ENCODE measurements at regions not wholly inside any gene's neighbourhood (a gene's known extent, or its start where the extent isn't known, plus 50 kb on each side); places are given as distances from the start of the nearest gene placed in this dataset.

DNA sequence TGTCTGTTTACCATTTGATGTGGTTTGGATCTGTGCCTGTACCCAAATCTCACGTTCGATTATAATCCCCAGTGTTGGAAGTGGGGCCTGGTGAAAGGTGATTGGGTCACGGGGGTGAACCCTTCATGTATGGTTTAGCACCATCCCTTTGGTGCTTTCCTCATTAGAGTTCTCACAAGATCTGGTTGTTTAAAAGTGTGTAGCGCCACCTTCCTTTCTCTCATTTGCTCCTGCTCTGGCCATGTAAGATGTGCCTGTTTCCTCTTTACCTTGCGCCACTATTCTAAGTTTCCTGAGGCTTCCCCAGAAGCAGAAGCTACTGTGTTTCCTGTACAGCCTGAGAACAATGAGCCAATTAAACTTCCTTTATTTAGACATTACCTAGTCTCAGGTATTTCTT is 610.7 kb upstream of the ADGRL3 start:
- no peaks in the 10 kb centered on the region for H3K36me3 Mint-ChIP-seq (ENCODE audit: low read depth)
- H3K27ac Mint-ChIP-seq: no peak overlapping the region
- H3K9me3 Mint-ChIP-seq: peaks cover 14% of the 10 kb centered on the region
- no peak for ATAC-seq (replicated peaks)
- H3K4me3 Mint-ChIP-seq: no peak overlapping the region
- H3K4me1 Mint-ChIP-seq: no peaks in the 10 kb centered on the region
- H3K27me3 Mint-ChIP-seq: no peaks in the 10 kb centered on the region

DNA sequence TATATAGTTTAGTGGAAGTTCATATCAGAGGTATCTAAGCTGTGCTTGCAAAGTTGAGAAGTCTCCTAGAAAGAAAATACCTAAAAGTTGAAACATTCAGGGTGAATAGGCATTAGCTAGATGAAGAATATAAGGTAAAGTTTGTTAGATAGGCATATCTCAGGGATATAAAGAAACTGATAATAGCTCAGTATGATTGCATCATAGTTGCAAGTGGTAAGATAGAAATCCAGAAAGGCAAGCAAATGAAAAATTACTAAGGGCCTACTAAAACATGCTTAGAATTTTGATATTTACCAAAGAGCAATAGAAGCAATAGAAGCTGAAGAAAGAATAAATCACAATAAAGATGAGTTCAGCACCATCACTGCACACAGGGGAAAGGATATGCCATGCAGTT is 610.0 kb upstream of the ADGRL3 start:
- Mint-ChIP-seq H3K36me3 (ENCODE audit: low read depth) (no peaks in the 10 kb centered on the region), H3K4me1 (no peaks in the 10 kb centered on the region), H3K27me3 (no peaks in the 10 kb centered on the region)

DNA sequence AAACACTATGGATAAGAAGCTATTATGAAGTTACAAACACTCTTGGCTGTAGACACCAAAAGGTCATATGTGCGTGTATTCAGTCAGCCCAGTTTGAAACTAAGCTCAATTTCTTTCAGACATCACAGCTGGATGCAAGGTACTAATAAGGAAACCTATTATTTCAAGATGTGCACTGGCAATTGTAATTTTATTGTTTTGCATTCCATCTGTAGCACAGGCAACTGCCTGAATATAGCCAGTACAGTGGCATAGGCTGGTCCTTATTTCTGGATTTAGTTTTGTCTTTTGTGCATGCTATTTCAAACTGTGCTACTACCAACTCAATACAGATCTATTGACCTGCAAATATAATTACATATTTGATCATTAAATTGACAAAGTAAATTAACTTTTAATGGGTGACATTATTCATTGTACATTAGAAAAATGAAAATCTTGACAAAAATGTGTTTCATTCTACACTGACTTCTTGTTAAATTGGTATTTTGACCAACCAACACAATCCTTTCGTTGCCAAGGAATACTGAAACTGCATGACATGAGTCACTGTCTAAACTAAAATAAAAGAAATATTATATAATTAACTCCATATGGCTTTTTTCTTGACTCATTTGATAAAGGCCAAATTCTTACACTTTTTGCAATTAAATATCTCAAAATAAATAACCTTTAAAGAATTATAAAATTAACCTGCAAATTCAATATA is 594.3 kb upstream of the ADGRL3 start:
- Mint-ChIP-seq H3K4me3 (no peak overlapping the region), H3K9me3 (peaks cover 4% of the 10 kb centered on the region), H3K4me1 (no peaks in the 10 kb centered on the region), H3K27ac (no peak overlapping the region), H3K27me3 (no peaks in the 10 kb centered on the region), H3K36me3 (ENCODE audit: low read depth) (no peaks in the 10 kb centered on the region)
- ATAC-seq (replicated peaks): no peak

More for the DNA sequence above, 610.0 kb upstream of the ADGRL3 start:
- Mint-ChIP-seq H3K9me3 (peaks cover 16% of the 10 kb centered on the region), H3K4me3 (no peak overlapping the region), H3K27ac (no peak overlapping the region)
- no peak for ATAC-seq (replicated peaks)

DNA sequence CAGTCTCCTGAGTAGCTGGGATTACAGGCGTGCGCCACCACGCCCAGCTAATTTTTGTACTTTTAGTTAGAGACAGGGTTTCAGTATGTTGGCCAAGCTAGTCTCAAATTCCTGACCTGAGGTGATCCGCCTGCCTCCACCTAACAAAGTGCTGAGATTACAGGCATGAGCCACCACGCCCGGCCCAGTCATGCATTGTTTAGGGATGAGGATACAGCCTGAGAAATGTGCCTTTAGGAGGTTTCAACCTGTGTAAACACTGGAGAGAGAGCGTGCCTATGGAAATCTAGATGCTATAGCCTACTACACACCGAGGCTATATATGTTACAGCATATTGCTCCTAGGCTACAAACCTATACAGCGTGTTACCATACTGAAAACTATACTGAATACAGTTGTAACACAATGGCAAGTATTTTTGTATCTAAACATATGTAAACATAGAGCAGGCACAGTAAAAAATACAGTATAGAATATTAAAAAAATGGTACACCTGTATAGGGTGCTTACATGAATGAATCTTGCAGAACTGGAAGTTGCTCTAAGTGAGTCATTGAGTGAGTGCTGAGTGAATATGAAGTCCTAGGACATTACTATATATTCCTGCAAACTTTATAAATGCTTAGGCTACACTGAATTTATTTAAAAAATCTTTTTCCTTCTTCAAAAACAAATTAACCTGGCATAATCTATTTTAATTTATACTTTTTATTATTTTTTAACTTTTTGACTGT is 588.2 kb upstream of the ADGRL3 start:
- Mint-ChIP-seq H3K27me3 (no peaks in the 10 kb centered on the region), H3K36me3 (ENCODE audit: low read depth) (no peaks in the 10 kb centered on the region), H3K4me3 (no peak overlapping the region), H3K4me1 (no peaks in the 10 kb centered on the region), H3K27ac (no peak overlapping the region), H3K9me3 (peaks cover 16% of the 10 kb centered on the region)
- ATAC-seq (replicated peaks): no peak

DNA sequence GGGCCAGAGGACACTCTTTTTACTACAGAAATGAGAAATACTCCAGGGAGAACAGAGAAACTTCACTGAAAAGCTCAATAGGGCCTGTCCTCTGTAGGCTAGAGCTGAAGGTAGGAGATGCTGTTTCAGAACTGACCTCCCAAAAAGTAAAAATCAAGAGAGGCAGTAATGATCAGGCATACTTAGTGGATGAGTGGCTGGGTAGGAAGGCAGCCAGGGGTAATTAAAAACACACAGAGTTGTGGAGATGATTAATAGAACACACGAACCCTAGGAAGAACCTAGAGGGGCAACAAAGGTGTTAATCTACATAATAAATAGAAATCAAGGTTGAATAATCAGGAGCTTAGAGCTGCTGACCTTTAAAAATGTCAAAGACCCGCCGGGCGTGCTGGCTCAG is 582.4 kb upstream of the ADGRL3 start:
- H3K4me1 Mint-ChIP-seq: no peaks in the 10 kb centered on the region
- peaks cover 21% of the 10 kb centered on the region for H3K9me3 Mint-ChIP-seq
- no peaks in the 10 kb centered on the region for H3K36me3 Mint-ChIP-seq (ENCODE audit: low read depth)
- no peak overlapping the region for H3K4me3 Mint-ChIP-seq
- no peaks in the 10 kb centered on the region for H3K27me3 Mint-ChIP-seq
- no peak for ATAC-seq (replicated peaks)
- H3K27ac Mint-ChIP-seq: no peak overlapping the region

DNA sequence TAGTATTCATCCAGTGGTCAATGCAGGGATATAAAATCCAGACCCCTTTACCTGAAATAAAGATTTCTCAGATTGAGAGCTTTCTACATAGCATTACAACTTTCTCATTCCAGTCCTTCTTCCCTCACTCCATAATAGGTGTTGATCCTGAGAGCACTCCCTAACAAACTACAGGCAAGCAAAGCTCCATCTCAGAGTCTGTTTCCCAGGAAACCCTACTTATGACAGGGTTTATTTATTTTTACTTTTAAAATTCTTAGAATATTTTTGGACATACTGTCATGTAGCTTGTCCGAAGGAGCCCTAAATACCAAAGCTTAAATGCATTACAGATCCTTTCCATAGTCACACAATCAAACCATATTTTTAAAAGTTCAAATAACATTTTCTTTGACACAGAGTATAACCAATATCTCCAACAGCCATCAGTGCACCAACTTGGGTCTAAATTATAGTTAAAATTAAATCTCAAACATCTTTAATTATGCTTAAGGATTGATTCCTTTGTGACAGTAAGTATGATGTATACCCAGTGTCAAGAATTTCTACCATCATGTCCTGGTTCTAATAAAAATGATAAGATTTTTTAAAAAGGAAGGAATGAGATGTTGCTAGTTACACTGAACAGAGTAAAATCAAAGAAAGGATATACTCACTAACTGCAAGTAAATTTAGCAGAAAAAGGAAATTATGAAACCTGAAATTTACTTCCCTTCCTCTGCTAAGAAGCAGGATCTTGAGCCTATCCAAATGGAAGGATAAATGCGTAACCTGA is 580.4 kb upstream of the ADGRL3 start:
- H3K27me3 Mint-ChIP-seq: no peaks in the 10 kb centered on the region
- H3K9me3 Mint-ChIP-seq: peaks cover 21% of the 10 kb centered on the region
- H3K4me3 Mint-ChIP-seq: no peak overlapping the region
- H3K36me3 Mint-ChIP-seq (ENCODE audit: low read depth): no peaks in the 10 kb centered on the region
- no peaks in the 10 kb centered on the region for H3K4me1 Mint-ChIP-seq
- no peak for ATAC-seq (replicated peaks)
- H3K27ac Mint-ChIP-seq: no peak overlapping the region

DNA sequence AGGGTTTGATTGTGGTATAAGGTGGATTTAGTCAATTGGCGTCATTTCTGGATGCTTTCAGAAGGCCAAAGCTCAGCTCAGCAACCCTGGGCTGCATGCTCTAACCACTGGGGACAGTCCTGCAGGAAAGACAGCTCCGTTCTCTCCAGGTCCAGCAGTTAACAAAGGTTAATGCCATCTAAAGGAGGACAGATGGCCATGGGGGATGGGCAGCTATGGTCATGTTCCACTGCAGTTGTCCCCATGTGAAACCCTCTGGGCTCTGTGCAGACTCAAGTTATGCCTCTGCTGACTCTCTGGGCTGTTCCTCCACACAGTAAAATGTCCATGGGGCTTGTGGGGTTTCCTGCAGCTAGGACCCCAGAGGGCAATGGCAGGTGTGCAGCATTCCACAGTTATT is 562.1 kb upstream of the ADGRL3 start:
- H3K36me3 Mint-ChIP-seq (ENCODE audit: low read depth): no peaks in the 10 kb centered on the region
- H3K27me3 Mint-ChIP-seq: no peaks in the 10 kb centered on the region
- peaks cover 12% of the 10 kb centered on the region for H3K9me3 Mint-ChIP-seq
- H3K27ac Mint-ChIP-seq: no peak overlapping the region
- H3K4me3 Mint-ChIP-seq: no peak overlapping the region
- no peaks in the 10 kb centered on the region for H3K4me1 Mint-ChIP-seq
- ATAC-seq (replicated peaks): no peak

DNA sequence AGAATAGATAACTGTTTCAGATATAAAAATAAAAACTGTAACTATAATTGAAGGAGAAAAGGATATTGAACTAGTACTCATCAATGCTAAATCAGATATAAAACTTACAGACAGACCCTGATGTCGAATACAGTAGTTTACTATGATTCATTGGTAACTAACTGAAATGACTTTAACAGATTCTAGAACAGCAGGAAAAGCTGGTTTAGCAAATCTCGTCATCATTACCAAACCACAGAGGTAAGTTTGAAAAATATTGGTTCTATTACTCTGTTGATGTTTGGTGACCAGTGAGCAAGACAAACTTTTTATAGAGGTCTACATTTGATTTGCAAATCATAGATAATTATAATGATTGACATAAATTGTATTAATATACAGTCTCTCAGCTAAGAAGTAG is 551.4 kb upstream of the ADGRL3 start:
- Mint-ChIP-seq H3K4me1 (no peaks in the 10 kb centered on the region), H3K9me3 (peaks cover 4% of the 10 kb centered on the region), H3K27me3 (no peaks in the 10 kb centered on the region), H3K4me3 (no peak overlapping the region), H3K27ac (no peak overlapping the region), H3K36me3 (ENCODE audit: low read depth) (no peaks in the 10 kb centered on the region)
- ATAC-seq (replicated peaks): no peak

DNA sequence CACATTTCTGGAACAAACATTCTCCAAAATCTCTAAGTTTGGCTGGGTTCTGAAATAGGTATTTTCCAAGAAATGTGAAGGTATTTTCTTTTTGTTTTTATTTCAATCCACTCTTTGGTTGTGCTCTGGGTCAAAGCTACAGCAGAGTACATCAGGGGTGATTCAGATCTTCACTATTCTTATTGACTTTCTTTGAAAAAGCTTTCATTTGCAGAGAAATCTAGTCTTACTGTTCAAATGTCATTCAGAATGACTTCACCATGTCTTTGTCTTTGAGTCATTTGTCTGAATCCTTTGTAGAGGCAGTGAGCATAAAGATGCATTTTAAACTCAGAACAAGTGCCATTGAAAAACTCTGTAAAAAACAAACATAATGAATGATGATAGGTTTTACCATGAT is 547.2 kb upstream of the ADGRL3 start:
- H3K4me1 Mint-ChIP-seq: no peaks in the 10 kb centered on the region
- H3K9me3 Mint-ChIP-seq: peaks cover 9% of the 10 kb centered on the region
- H3K27me3 Mint-ChIP-seq: no peaks in the 10 kb centered on the region
- no peaks in the 10 kb centered on the region for H3K36me3 Mint-ChIP-seq (ENCODE audit: low read depth)
- H3K4me3 Mint-ChIP-seq: no peak overlapping the region
- H3K27ac Mint-ChIP-seq: no peak overlapping the region
- ATAC-seq (replicated peaks): no peak

DNA sequence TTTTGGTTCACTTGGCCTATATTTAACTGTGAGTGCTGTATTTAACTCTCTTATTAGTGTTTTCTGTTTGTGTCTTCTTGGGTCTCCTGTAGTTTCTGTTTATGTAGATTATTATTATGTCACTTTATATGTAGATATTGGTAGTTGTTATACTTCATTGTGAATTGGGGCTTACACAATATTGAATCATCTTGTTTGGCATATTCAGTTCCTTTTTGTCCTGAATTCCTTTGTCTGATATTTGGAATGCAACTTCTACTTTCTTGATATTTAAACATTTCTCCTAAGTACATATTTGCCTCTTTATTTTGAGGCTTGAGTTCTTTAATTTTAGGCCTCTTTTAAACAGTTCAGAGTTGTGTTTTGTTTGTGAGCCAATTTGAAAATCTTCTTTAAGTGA is 544.8 kb upstream of the ADGRL3 start:
- Mint-ChIP-seq H3K27me3 (no peaks in the 10 kb centered on the region), H3K36me3 (ENCODE audit: low read depth) (no peaks in the 10 kb centered on the region), H3K4me3 (no peak overlapping the region)

DNA sequence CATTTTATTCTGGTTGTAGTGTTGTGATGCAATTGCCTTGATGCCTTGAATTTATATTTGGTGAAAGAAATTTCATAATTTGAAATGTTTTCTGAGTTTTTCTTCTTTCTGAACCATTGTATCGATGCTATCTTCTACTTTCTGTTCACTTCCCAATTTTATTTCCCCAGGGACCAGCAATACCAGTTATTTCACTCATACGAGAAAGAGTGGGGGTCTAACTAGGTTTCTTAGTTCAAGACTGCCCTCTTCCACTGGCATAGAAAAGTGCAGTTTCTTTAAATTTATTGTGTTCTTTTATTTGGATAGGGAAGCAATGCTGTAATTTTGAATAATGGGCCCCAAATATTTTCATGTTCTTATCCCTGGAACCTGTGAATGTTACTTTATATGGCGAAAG is 544.0 kb upstream of the ADGRL3 start:
- H3K27me3 Mint-ChIP-seq: no peaks in the 10 kb centered on the region
- ATAC-seq (replicated peaks): no peak

More for the DNA sequence above, 544.8 kb upstream of the ADGRL3 start:
- Mint-ChIP-seq H3K9me3 (peaks cover 12% of the 10 kb centered on the region), H3K27ac (no peak overlapping the region), H3K4me1 (no peaks in the 10 kb centered on the region)
- no peak for ATAC-seq (replicated peaks)

DNA sequence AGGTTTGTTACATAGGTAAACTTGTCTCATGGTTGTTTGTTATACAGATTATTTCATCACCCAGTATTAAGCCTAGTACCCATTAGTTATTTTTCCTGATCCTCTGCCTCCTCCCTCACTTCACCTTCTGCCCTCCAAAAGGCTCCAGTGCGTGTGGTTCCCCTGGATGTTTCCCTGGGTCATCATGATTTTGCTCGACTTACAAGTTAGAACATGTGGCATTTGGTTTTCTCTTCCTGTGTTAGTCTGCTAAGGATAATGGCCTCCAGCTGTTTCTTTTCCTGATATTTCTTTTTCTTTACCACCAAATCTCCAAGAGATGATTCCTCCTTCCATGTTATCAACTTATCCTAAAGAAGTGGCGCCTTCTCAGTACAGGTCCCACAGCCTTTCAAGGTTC is 543.1 kb upstream of the ADGRL3 start:
- no peak for ATAC-seq (replicated peaks)
- Mint-ChIP-seq H3K27me3 (no peaks in the 10 kb centered on the region), H3K27ac (no peak overlapping the region), H3K4me3 (no peak overlapping the region), H3K4me1 (no peaks in the 10 kb centered on the region), H3K36me3 (ENCODE audit: low read depth) (no peaks in the 10 kb centered on the region), H3K9me3 (peaks cover 17% of the 10 kb centered on the region)

More for the DNA sequence above, 544.0 kb upstream of the ADGRL3 start:
- Mint-ChIP-seq H3K27ac (no peak overlapping the region), H3K9me3 (peaks cover 12% of the 10 kb centered on the region), H3K4me3 (no peak overlapping the region), H3K4me1 (no peaks in the 10 kb centered on the region), H3K36me3 (ENCODE audit: low read depth) (no peaks in the 10 kb centered on the region)

DNA sequence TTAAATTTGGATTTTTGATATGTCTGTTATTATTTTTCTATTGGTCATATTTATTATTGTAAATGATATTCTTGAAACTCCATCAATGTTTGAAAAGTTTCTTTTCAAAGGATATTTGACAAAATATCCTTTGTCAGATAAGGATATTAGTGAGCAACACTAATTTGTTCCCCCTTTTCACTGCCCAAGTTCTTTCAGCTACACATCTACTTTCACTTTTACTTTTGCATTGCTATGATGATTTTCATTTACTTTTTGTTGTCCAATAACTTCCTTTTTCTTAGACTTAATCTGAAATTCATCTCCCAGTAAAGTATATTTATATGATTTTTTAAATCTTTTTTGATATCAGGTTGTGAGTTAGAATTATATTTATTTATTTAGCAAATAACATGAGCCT is 542.3 kb upstream of the ADGRL3 start:
- no peaks in the 10 kb centered on the region for H3K4me1 Mint-ChIP-seq
- no peak overlapping the region for H3K27ac Mint-ChIP-seq
- H3K27me3 Mint-ChIP-seq: no peaks in the 10 kb centered on the region
- H3K36me3 Mint-ChIP-seq (ENCODE audit: low read depth): no peaks in the 10 kb centered on the region
- H3K4me3 Mint-ChIP-seq: no peak overlapping the region
- H3K9me3 Mint-ChIP-seq: peaks cover 17% of the 10 kb centered on the region
- ATAC-seq (replicated peaks): no peak

DNA sequence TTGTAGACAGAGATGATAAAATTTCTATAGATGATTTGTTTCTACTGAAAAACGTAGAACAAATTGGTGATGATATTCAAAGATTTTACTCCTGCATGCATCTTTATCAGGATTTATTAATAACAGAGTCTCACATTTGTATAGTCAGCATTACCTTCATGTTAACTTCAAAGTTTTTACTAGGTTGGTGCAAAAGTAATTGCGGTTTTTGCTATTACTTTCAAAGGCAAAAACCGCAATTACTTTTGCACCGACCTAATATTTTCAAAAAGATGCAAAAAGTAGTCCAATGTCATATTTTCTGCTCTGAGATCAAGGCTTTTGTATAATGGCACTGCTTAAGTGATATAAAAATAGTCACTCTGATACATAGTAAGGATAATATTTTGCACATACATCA is 536.4 kb upstream of the ADGRL3 start:
- Mint-ChIP-seq H3K27me3 (no peaks in the 10 kb centered on the region), H3K27ac (no peak overlapping the region), H3K4me3 (no peak overlapping the region), H3K9me3 (peaks cover 12% of the 10 kb centered on the region), H3K4me1 (no peaks in the 10 kb centered on the region), H3K36me3 (ENCODE audit: low read depth) (no peaks in the 10 kb centered on the region)
- ATAC-seq (replicated peaks): no peak

DNA sequence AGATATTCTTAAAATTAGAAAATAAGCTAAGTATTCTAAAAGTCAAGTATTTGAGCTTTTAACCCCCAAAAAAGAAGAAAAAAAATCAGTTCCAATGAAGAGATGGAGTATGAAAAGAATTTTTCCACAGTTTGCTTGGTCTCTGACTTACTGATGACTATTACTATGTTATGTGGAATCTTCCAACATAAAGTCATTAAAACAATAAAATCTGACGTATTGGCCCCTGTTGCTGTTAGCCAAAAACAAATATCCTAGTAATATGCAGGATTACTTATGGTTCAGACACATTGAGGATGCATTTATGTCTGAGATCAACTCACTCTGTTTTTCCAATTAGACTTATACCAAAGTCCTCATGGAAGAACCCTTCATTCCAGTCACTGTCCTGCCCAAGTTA is 517.2 kb upstream of the ADGRL3 start:
- ATAC-seq (replicated peaks): no peak
- Mint-ChIP-seq H3K4me3 (no peak overlapping the region), H3K4me1 (no peaks in the 10 kb centered on the region), H3K27ac (no peak overlapping the region), H3K36me3 (ENCODE audit: low read depth) (no peaks in the 10 kb centered on the region), H3K9me3 (peaks cover 9% of the 10 kb centered on the region), H3K27me3 (no peaks in the 10 kb centered on the region)
